Right lung (tissue), 2 donors: ENCODE measurements at regions not wholly inside any gene's neighbourhood (a gene's known extent, or its start where the extent isn't known, plus 50 kb on each side); places are given as distances from the start of the nearest gene placed in this dataset.

Source experiments
- DNase-seq, 2 donors: peaks; one replicate each; pipeline ENCODE4 v3.0.0-alpha.2; 2013

- DNase-seq = no peak
Measured at GRCh38 chr4:125140966-125141495, 173.7 kb upstream of the FAT4 start.

- no peak for DNase-seq
Measured at GRCh38 chr4:125135652-125136051, 179.1 kb upstream of the FAT4 start.

GRCh38 chr4:125132729-125133128, 182.0 kb upstream of the FAT4 start:
- DNase-seq = no peak

GRCh38 chr4:125131891-125132680, 182.7 kb upstream of the FAT4 start:
- no peak for DNase-seq

GRCh38 chr4:125125276-125125675, 189.5 kb upstream of the FAT4 start:
- no peak for DNase-seq

GRCh38 chr4:125123570-125124109, 191.1 kb upstream of the FAT4 start:
- DNase-seq = no peak

GRCh38 chr4:125121581-125121980, 193.2 kb upstream of the FAT4 start:
- peak in 1 of 2 donors; percentile 16 for DNase-seq

- no peak for DNase-seq
Measured at GRCh38 chr4:125116431-125116830, 198.3 kb upstream of the FAT4 start.

- no peak for DNase-seq
Measured at GRCh38 chr4:125115941-125116340, 198.8 kb upstream of the FAT4 start.

- no peak for DNase-seq
Measured at GRCh38 chr4:125115476-125115875, 199.3 kb upstream of the FAT4 start.

GRCh38 chr4:125112536-125112935, 202.2 kb upstream of the FAT4 start:
- no peak for DNase-seq

- DNase-seq = no peak
Measured at GRCh38 chr4:125111323-125111722, 203.4 kb upstream of the FAT4 start.

GRCh38 chr4:125105561-125105960, 209.2 kb upstream of the FAT4 start:
- DNase-seq = peak in 1 of 2 donors; percentile 17

- DNase-seq = no peak
Measured at GRCh38 chr4:125104616-125105015, 210.1 kb upstream of the FAT4 start.

GRCh38 chr4:125101719-125102118, 213.0 kb upstream of the FAT4 start:
- DNase-seq = no peak

- no peak for DNase-seq
Measured at GRCh38 chr4:125097729-125098128, 217.0 kb upstream of the FAT4 start.

GRCh38 chr4:125096662-125097061, 218.1 kb upstream of the FAT4 start:
- DNase-seq = no peak

GRCh38 chr4:125091541-125091940, 223.2 kb upstream of the FAT4 start:
- no peak for DNase-seq

- DNase-seq = no peak
Measured at GRCh38 chr4:125091101-125091500, 223.7 kb upstream of the FAT4 start.

GRCh38 chr4:125084608-125085007, 230.1 kb upstream of the FAT4 start:
- no peak for DNase-seq

GRCh38 chr4:125082729-125083417, 231.9 kb upstream of the FAT4 start:
- no peak for DNase-seq

GRCh38 chr4:125072269-125072668, 242.5 kb upstream of the FAT4 start:
- no peak for DNase-seq

- no peak for DNase-seq
Measured at GRCh38 chr4:125070861-125071260, 243.9 kb upstream of the FAT4 start.
